ENCODE measurements at regions not wholly inside any gene's neighbourhood (a gene's known extent, or its start where the extent isn't known, plus 50 kb on each side); places are given as distances from the start of the nearest gene placed in this dataset.

DNA sequence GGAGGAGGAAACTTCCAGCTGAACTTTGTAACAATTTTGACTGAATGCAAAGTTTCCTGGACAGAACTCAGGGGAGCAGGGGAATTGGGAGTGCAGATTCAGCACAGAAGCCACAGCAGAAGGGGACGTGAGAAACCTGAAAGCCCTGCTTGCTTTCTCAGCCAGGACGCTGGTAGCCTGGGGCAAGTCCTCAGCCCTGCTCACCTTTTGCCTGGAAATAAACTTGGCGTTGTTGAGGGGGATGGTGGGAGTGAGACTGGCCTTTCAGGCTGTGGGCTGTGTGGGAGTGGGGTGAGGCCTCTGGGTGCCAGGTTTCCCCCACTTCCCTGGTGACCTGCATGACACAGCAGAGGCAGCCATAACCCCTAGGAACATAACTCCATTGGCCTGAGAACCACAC, 238.1 kb upstream of the HS3ST5 start:
- no peaks in the 10 kb centered on the region for H3K36me3 ChIP-seq (ENCODE audit: control insufficient read depth, insufficient read depth, low read length)
- POLR2A ChIA-PET, result no interaction called here
- TF ChIP-seq, protein P1, sequence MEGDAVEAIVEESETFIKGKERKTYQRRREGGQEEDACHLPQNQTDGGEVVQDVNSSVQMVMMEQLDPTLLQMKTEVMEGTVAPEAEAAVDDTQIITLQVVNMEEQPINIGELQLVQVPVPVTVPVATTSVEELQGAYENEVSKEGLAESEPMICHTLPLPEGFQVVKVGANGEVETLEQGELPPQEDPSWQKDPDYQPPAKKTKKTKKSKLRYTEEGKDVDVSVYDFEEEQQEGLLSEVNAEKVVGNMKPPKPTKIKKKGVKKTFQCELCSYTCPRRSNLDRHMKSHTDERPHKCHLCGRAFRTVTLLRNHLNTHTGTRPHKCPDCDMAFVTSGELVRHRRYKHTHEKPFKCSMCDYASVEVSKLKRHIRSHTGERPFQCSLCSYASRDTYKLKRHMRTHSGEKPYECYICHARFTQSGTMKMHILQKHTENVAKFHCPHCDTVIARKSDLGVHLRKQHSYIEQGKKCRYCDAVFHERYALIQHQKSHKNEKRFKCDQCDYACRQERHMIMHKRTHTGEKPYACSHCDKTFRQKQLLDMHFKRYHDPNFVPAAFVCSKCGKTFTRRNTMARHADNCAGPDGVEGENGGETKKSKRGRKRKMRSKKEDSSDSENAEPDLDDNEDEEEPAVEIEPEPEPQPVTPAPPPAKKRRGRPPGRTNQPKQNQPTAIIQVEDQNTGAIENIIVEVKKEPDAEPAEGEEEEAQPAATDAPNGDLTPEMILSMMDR (IDR thresholded peaks at IDR 0.05; ENCODE audit: insufficient read depth, low read depth, low read length), result no peak
- H3K4me3 ChIP-seq (ENCODE audit: low read depth, low read length), result no peak overlapping the region
- no peaks in the 10 kb centered on the region for H3K27me3 ChIP-seq (ENCODE audit: control insufficient read depth, insufficient read depth, low read length)
- DNase-seq (ENCODE audit: low read depth), result no peak
- CTCF ChIA-PET, result no interaction called here

DNA sequence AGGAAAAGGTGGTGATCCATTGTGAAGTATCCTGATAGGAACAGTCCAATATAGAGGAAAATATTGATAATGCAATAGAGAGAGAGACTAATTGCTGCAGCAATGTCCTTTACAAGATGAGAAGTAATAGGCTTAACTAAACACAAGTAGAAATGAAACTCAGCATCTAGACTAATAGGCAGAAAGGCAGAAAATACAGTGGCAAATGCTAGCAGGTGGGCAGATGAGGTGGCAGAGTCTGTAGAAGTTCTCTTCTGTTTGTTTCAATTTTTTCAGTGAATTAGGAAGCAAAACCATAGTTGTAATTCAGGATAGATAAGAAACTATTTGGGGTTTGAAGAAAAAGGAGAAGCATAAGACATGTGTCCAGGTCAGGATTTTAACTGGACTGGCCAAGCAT, 236.7 kb upstream of the HS3ST5 start:
- ChIA-PET POLR2A (no interaction called here), CTCF (no interaction called here)
- H3K27me3 ChIP-seq (ENCODE audit: control insufficient read depth, insufficient read depth, low read length), result no peaks in the 10 kb centered on the region
- no peak overlapping the region for H3K4me3 ChIP-seq (ENCODE audit: low read depth, low read length)
- no peaks in the 10 kb centered on the region for H3K36me3 ChIP-seq (ENCODE audit: control insufficient read depth, insufficient read depth, low read length)
- no peak for DNase-seq (ENCODE audit: low read depth)
- TF ChIP-seq, protein P1 (IDR thresholded peaks at IDR 0.05; ENCODE audit: insufficient read depth, low read depth, low read length), result no peak

DNA sequence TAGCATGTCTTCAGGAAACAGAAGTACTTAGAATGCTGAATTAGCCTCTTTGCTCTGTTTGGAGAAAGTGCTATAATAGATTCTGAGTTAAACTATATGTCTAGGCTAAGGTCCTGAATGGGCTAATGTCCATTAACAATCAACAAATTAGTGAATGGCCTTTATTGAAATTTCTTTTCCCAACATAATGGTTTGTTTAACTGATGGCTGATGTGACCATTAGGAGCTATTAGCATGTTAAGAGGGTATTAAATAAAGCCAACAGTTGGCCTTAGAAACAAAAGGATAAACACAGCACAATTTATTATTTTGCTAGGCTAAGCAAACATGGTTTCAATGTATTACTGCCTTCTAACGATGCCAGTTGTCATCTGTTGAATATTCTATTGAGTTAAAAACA, 234.3 kb upstream of the HS3ST5 start:
- CTCF ChIA-PET, result no interaction called here

DNA sequence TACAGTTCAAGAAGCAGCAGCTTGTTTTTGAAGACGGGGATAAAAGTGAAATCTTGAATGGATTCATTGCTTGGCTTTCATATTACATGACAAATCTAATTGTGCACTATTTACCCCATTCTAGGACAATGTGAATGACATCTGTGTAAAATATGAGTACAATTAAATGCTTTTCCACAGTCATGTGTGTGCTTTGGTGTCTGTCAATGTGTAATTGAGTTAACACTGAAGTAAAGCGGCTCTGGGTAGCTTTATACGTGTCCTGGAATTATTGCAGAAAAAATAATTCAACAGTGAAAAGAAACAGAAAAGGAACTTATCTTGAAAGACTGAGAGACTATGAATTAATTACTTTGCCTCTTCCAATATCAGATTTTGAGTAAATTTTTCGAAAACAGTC, 233.5 kb upstream of the HS3ST5 start:
- Histone ChIP-seq H3K27me3 (ENCODE audit: control insufficient read depth, insufficient read depth, low read length) (no peaks in the 10 kb centered on the region), H3K4me3 (ENCODE audit: low read depth, low read length) (no peak overlapping the region), H3K36me3 (ENCODE audit: control insufficient read depth, insufficient read depth, low read length) (no peaks in the 10 kb centered on the region)
- DNase-seq (ENCODE audit: low read depth), result no peak
- ChIA-PET POLR2A (no interaction called here), CTCF (no interaction called here)
- TF ChIP-seq, protein P1 (IDR thresholded peaks at IDR 0.05; ENCODE audit: insufficient read depth, low read depth, low read length), result no peak

More for the DNA sequence above, 234.3 kb upstream of the HS3ST5 start:
- TF ChIP-seq, protein P1 (IDR thresholded peaks at IDR 0.05; ENCODE audit: insufficient read depth, low read depth, low read length), result no peak
- POLR2A ChIA-PET, result no interaction called here
- Histone ChIP-seq H3K4me3 (ENCODE audit: low read depth, low read length) (no peak overlapping the region), H3K27me3 (ENCODE audit: control insufficient read depth, insufficient read depth, low read length) (no peaks in the 10 kb centered on the region), H3K36me3 (ENCODE audit: control insufficient read depth, insufficient read depth, low read length) (no peaks in the 10 kb centered on the region)
- no peak for DNase-seq (ENCODE audit: low read depth)

DNA sequence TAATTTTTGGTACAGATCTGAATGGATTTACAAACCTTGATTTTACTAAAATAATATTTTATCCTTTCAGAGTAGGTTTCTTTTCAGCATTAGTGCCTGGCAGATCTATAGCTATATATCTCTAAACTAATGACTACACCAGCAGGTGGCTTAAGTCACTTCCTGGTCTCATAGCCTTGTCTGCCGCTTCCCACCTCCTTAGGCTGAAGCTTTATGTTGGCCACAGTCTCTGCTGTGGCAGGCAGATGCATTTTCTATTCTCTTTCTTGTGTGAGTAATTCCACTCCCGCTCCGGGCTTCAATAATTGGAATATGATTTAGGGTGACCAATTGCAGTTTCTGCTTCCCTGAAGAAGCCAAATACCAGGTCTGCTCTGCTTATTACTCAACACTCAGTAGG, 226.8 kb upstream of the HS3ST5 start:
- no peak for DNase-seq (ENCODE audit: low read depth)
- Histone ChIP-seq H3K4me3 (ENCODE audit: low read depth, low read length) (no peak overlapping the region), H3K36me3 (ENCODE audit: control insufficient read depth, insufficient read depth, low read length) (no peaks in the 10 kb centered on the region), H3K27me3 (ENCODE audit: control insufficient read depth, insufficient read depth, low read length) (no peaks in the 10 kb centered on the region)
- ChIA-PET CTCF (no interaction called here), POLR2A (no interaction called here)
- TF ChIP-seq, protein P1 (IDR thresholded peaks at IDR 0.05; ENCODE audit: insufficient read depth, low read depth, low read length), result no peak
